SK-N-SH treated with all-trans-retinoic acid at 6 μM for 48 hours (cell line): ENCODE measurements at regions not wholly inside any gene's neighbourhood (a gene's known extent, or its start where the extent isn't known, plus 50 kb on each side); places are given as distances from the start of the nearest gene placed in this dataset.

Experiments
- ARNTL ChIP-seq: fragments of 450-650 bp; formaldehyde crosslinking; IDR thresholded peaks from 2 replicates; pipeline ENCODE4 v1.5.0; 2020; ENCODE audit warnings: low read depth, mild to moderate bottlenecking, moderate library complexity, borderline replicate concordance
- CREB5 ChIP-seq: fragments of 250-450 bp; sonication (Bioruptor Pico); IDR thresholded peaks from 2 replicates; pipeline ENCODE4 v1.5.1; 2020; ENCODE audit warnings: low read depth, mild to moderate bottlenecking, moderate library complexity
- CSDC2 ChIP-seq: fragments of 250-450 bp; sonication (Bioruptor Pico); IDR thresholded peaks from 2 replicates; pipeline ENCODE4 v1.5.0; 2020; ENCODE audit warnings: mild to moderate bottlenecking, moderate library complexity
- ESRRG ChIP-seq: fragments of 250-450 bp; sonication (Bioruptor Pico); IDR thresholded peaks from 2 replicates; pipeline ENCODE4 v1.6.1; 2021; ENCODE audit warnings: mild to moderate bottlenecking
- POU6F1 ChIP-seq: fragments of 250-450 bp; sonication (Bioruptor Pico); IDR thresholded peaks from 2 replicates; pipeline ENCODE4 v1.8.0; 2021; ENCODE audit warnings: low read depth, mild to moderate bottlenecking, moderate library complexity, borderline replicate concordance

DNA sequence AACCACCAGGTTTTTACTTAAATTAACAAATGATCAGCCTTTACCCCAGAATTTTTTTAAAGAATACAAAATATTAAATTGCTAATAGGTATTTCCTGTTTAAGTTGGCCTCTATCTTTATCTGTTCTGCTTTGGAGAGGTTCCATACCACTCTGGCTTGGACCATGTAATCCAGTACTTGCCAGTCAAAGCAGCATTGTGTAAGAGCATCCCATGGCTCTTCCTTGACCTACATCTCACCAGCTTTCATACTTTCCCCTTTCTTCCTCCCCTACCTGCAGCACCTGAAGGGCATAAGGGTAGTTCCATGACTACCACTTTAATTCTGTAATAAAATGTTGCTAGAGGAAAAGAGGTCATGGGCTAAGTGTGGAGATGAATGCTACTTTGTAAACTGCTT is 140.8 kb upstream of the MTAP start:
- TF ChIP-seq ESRRG (CRISPR knock-in tag) (no peak), ARNTL (CRISPR knock-in tag) (no peak), CSDC2 (CRISPR knock-in tag) (no peak), CREB5 (CRISPR knock-in tag) (no peak), POU6F1 (CRISPR knock-in tag) (no peak)
